ENCODE measurements at regions not wholly inside any gene's neighbourhood (a gene's known extent, or its start where the extent isn't known, plus 50 kb on each side); places are given as distances from the start of the nearest gene placed in this dataset.
"Not testable (repeated sequence)": the region's sequence is repeated elsewhere in the genome, so short reads cannot be mapped to it uniquely, and the experiment has no call there.

DNA sequence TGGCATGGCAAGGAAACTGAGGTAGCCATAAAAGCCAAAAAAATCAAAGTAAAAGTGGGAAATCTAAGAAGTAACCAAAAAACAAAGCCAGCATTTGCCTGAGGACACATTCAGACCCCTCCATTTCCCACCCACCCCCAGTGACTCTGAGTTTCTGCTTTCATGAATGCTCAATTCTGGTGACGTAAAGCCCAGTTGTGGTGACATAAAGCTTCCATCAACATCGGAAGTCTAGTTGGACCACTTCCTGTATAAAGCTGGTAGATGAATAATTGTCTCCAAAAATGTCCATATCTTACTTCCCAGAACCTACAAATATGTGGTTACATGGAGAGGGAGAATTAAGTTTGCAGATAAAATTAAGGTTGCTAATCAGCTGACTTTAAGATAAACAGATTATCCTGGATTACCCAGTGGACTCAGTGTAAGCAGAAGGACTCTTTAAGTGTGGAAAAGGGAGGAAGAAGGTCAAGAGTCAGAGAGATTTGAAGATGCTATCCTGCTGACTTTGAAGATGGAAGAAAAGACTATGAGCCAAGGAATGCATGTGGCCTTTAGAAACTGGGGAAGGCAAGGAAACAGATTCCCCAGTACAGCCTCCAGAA is 62.0 kb upstream of the ST3GAL6 start:
- Histone ChIP-seq H3K27me3 (no peaks in the 10 kb centered on the region), H3K27ac (no peak overlapping the region), H3K9me3 (no peaks in the 10 kb centered on the region), H3K4me3 (no peak overlapping the region), H3K4me1 (peaks cover 0 to 6% (median 0%) of the 10 kb centered on the region in 12 donors), H3K36me3 (no peaks in the 10 kb centered on the region)
- intact Hi-C loops (cut with DNase I): loop anchor here in 2 of 10 donors (10.0 kb wide), 2 partner anchors 86 to 96 kb away; no protein-coding TSS in a partner anchor
- TF ChIP-seq POLR2A (IDR thresholded peaks at IDR 0.05): no peak
- no peak for TF ChIP-seq CTCF (IDR thresholded peaks at IDR 0.05)
- 72 to 79% (median 77%) methylated on average over 2 of the region's 2 CpGs for WGBS, 4 donors
- DNase-seq (no peak), ATAC-seq (no peak)

DNA sequence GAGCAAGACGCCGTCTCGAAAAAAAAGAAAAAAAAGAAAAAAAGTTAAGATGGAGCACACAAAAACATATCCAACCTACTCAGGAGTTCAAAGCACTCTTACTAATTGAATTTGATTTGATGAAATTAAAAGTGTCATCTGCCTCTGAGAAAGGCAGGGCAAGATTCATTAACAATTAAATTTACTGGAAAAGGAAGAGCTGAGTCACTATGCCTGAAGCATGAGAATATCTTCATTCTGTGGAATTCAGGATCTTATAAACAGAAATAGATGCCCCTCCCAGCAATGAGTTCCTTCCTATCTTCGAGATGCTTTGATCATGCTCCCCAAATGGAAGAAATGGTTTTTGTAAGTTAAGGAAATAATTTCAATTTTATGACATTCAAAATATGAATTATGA is 61.0 kb upstream of the ST3GAL6 start:
- no peaks in the 10 kb centered on the region for H3K9me3 ChIP-seq

GRCh38 chr3:98705212-98705611 is 57.9 kb upstream of the ST3GAL6 start:
- no peaks in the 10 kb centered on the region for H3K27me3 ChIP-seq
- H3K4me3 ChIP-seq: no peak overlapping the region
- H3K27ac ChIP-seq: no peak overlapping the region
- TF ChIP-seq POLR2A (IDR thresholded peaks at IDR 0.05): no peak
- TF ChIP-seq CTCF (IDR thresholded peaks at IDR 0.05): no peak
- WGBS, 4 donors: 90 to 96% (median 94%) methylated on average over 1 of the region's 1 CpG
- no peaks in the 10 kb centered on the region for H3K36me3 ChIP-seq
- no peak for ATAC-seq
- H3K9me3 ChIP-seq: no peaks in the 10 kb centered on the region
- intact Hi-C loops (cut with DNase I): loop anchor here in 4 of 10 donors (5.0 to 10.0 kb wide), 3 partner anchors 90 to 103 kb away; no protein-coding TSS in a partner anchor
- DNase-seq: no peak
- peaks cover 0 to 22% (median 8%) of the 10 kb centered on the region in 12 donors for H3K4me1 ChIP-seq

More for the DNA sequence above, 61.0 kb upstream of the ST3GAL6 start:
- DNase-seq: no peak
- no peak for TF ChIP-seq CTCF (IDR thresholded peaks at IDR 0.05)
- no peak for TF ChIP-seq POLR2A (IDR thresholded peaks at IDR 0.05)
- Histone ChIP-seq H3K27ac (no peak overlapping the region), H3K27me3 (no peaks in the 10 kb centered on the region), H3K4me3 (no peak overlapping the region), H3K4me1 (peaks cover 0 to 6% (median 0%) of the 10 kb centered on the region in 12 donors), H3K36me3 (no peaks in the 10 kb centered on the region)
- no peak for ATAC-seq
- intact Hi-C loops (cut with DNase I): loop anchor here in 2 of 10 donors (10.0 kb wide), 2 partner anchors 87 to 97 kb away; no protein-coding TSS in a partner anchor
- 79 to 88% (median 84%) methylated on average over 4 of the region's 4 CpGs for WGBS, 4 donors

DNA sequence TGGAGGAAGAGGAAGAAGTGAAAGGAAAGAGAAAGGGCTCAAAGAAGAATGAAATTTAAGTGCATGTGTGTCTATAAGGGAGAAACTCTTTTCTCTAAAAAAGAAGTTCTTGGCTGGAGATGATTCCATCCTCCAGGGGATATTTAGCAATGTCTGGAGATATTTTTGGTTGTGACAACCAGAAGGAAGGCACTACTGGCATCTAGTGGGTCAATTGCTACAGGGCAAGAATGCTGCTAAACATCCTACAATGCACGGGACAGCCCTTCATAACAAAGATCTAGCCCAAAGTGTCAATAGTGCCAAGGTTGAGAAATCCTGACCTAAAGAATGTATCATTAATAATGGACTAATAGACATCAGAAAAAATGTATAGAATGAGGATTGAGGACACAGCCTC is 57.4 kb upstream of the ST3GAL6 start:
- 33 to 81% (median 61%) methylated on average over 1 of the region's 1 CpG for WGBS, 4 donors
- H3K27ac ChIP-seq: no peak overlapping the region

GRCh38 chr3:98708681-98709080 is 54.5 kb upstream of the ST3GAL6 start:
- H3K27me3 ChIP-seq, H3K36me3 ChIP-seq, H3K4me3 ChIP-seq, ATAC-seq, DNase-seq, H3K9me3 ChIP-seq, H3K27ac ChIP-seq: not testable (repeated sequence)
- intact Hi-C loops (cut with DNase I): loop anchor here in 4 of 10 donors (5.0 to 10.0 kb wide), 3 partner anchors 94 to 106 kb away; no protein-coding TSS in a partner anchor
- WGBS, 4 donors: 60 to 72% (median 62%) methylated on average over 6 of the region's 6 CpGs
- peaks cover 0 to 28% (median 11%) of the 10 kb centered on the region in 12 donors for H3K4me1 ChIP-seq

More for the DNA sequence above, 57.4 kb upstream of the ST3GAL6 start:
- intact Hi-C loops (cut with DNase I): loop anchor here in 4 of 10 donors (5.0 to 10.0 kb wide), 3 partner anchors 91 to 103 kb away; no protein-coding TSS in a partner anchor
- Histone ChIP-seq H3K27me3 (no peaks in the 10 kb centered on the region), H3K9me3 (no peaks in the 10 kb centered on the region), H3K4me3 (no peak overlapping the region), H3K4me1 (peaks cover 0 to 27% (median 10%) of the 10 kb centered on the region in 12 donors), H3K36me3 (no peaks in the 10 kb centered on the region)
- no peak for ATAC-seq
- DNase-seq: no peak
- TF ChIP-seq POLR2A (IDR thresholded peaks at IDR 0.05) (no peak), CTCF (IDR thresholded peaks at IDR 0.05) (peak in 2 of 12 donors; percentile 17 to 25)
